IMR-90 (cell line): ENCODE measurements at regions not wholly inside any gene's neighbourhood (a gene's known extent, or its start where the extent isn't known, plus 50 kb on each side); places are given as distances from the start of the nearest gene placed in this dataset.
"Not testable (repeated sequence)": the region's sequence is repeated elsewhere in the genome, so short reads cannot be mapped to it uniquely, and the experiment has no call there.

Experiments
- ATAC-seq: fragments of 200-7000 bp; cut with Tn5 transposase; 2 replicates; pipeline ENCODE4 v1.9.1; 2020; ENCODE audit warnings: low read depth, mild to moderate bottlenecking, moderate library complexity
- BruUV-seq: library from RNA; stranded (reverse); fragments of 400-500 nt; replicated peaks from 2 replicates; lab custom pipeline; 2021; lab: Mats Ljungman, UMichigan
- CTCF ChIA-PET: fragments of 300-600 bp; formaldehyde crosslinking; extraction: SDS; loops from one replicate; lab custom pipeline; 2021; ENCODE audit warnings: antibody characterized with exemption; lab: Yijun Ruan, JAX
- POLR2A ChIA-PET: fragments of 300-600 bp; sonication (Branson Sonifier 250); formaldehyde crosslinking; loops from one replicate; lab custom pipeline; 2022; ENCODE audit warnings: antibody characterized with exemption; ENCODE audit not compliant: unreplicated experiment; lab: Charles Lee
- DNase-seq: peaks from one replicate; pipeline ENCODE4 v3.0.0; 2013
- H2AFZ ChIP-seq: replicated peaks from 2 replicates; pipeline ENCODE3; 2013; ENCODE audit warnings: low read length, mild to moderate bottlenecking; ENCODE audit not compliant: poor library complexity
- H2AK5ac ChIP-seq: 2 replicates; pipeline ENCODE4 v1.6.1; 2013; ENCODE audit warnings: low read depth, low read length, inconsistent platforms
- H2AK9ac ChIP-seq: replicated peaks from 2 replicates; pipeline ENCODE3; 2013; ENCODE audit warnings: mild to moderate bottlenecking, low read depth, low read length, moderate library complexity; ENCODE audit not compliant: poor library complexity
- H2BK120ac ChIP-seq: 2 replicates; pipeline ENCODE4 v1.6.1; 2013; ENCODE audit warnings: low read depth, low read length, inconsistent platforms
- H2BK15ac ChIP-seq: 3 replicates; pipeline ENCODE4 v1.6.1; 2013; ENCODE audit warnings: low read depth, low read length, inconsistent platforms
- H2BK20ac ChIP-seq: 2 replicates; pipeline ENCODE4 v1.6.1; 2013; ENCODE audit warnings: low read depth, mild to moderate bottlenecking, inconsistent platforms, low read length, moderate library complexity
- H2BK5ac ChIP-seq: 2 replicates; pipeline ENCODE4 v1.6.1; 2013; ENCODE audit warnings: mild to moderate bottlenecking, low read depth, low read length, inconsistent platforms; ENCODE audit not compliant: poor library complexity, severe bottlenecking
- H3K14ac ChIP-seq: replicated peaks from 2 replicates; pipeline ENCODE4 v1.6.1; 2013; ENCODE audit warnings: low read depth, low read length, inconsistent platforms
- H3K18ac ChIP-seq: 2 replicates; pipeline ENCODE4 v1.6.1; 2013; ENCODE audit warnings: low read depth, low read length, control low read depth
- H3K23ac ChIP-seq: 2 replicates; pipeline ENCODE4 v1.6.1; 2013; ENCODE audit warnings: low read depth, low read length, inconsistent platforms
- H3K27ac ChIP-seq: 2 replicates; pipeline ENCODE4 v1.5.1; 2013; ENCODE audit warnings: mild to moderate bottlenecking, control low read depth, low read length; ENCODE audit not compliant: insufficient read depth
- H3K27me3 ChIP-seq: 2 replicates; pipeline ENCODE4 v1.6.1; 2013; ENCODE audit warnings: low read length; ENCODE audit not compliant: control insufficient read depth, insufficient read depth
- H3K36me3 ChIP-seq: 2 replicates; pipeline ENCODE4 v1.6.1; 2013; ENCODE audit warnings: low read length, mixed read lengths; ENCODE audit not compliant: control insufficient read depth, insufficient read depth
- H3K4ac ChIP-seq: 2 replicates; pipeline ENCODE4 v1.6.1; 2013; ENCODE audit warnings: low read depth, low read length, inconsistent platforms
- H3K4me1 ChIP-seq: 2 replicates; pipeline ENCODE4 v1.6.1; 2013; ENCODE audit warnings: low read length, mixed read lengths; ENCODE audit not compliant: control insufficient read depth, insufficient read depth
- H3K4me2 ChIP-seq: 2 replicates; pipeline ENCODE4 v1.6.1; 2013; ENCODE audit warnings: low read depth, mild to moderate bottlenecking, control low read depth, low read length, moderate library complexity
- H3K4me3 ChIP-seq: 2 replicates; pipeline ENCODE4 v1.5.1; 2013; ENCODE audit warnings: low read depth, mild to moderate bottlenecking, control low read depth, low read length, moderate library complexity; ENCODE audit not compliant: insufficient read depth
- H3K56ac ChIP-seq: 2 replicates; pipeline ENCODE4 v1.6.1; 2013; ENCODE audit warnings: low read length, inconsistent platforms; ENCODE audit not compliant: insufficient read depth; ENCODE audit errors: extremely low read depth
- H3K79me1 ChIP-seq, 2 experiments: 2 replicates each; pipeline ENCODE4 v1.6.1; 2013; ENCODE audit warnings: low read length in 2 of 2, inconsistent platforms in 1 of 2, low read depth in 1 of 2
- H3K9ac ChIP-seq: 2 replicates; pipeline ENCODE4 v1.6.1; 2013; ENCODE audit warnings: low read depth, low read length, control low read depth
- H3K9me1 ChIP-seq: 2 replicates; pipeline ENCODE4 v1.6.1; 2013; ENCODE audit warnings: low read length, inconsistent platforms; ENCODE audit not compliant: insufficient read depth
- H3K9me3 ChIP-seq: 2 replicates; pipeline ENCODE4 v1.6.1; 2013; ENCODE audit warnings: low read length; ENCODE audit not compliant: control insufficient read depth, insufficient read depth
- H4K20me1 ChIP-seq: 2 replicates; pipeline ENCODE4 v1.6.1; 2013; ENCODE audit warnings: low read length, inconsistent platforms; ENCODE audit not compliant: insufficient read depth
- H4K5ac ChIP-seq: 2 replicates; pipeline ENCODE4 v1.6.1; 2013; ENCODE audit warnings: mild to moderate bottlenecking, low read depth, low read length, control low read depth
- H4K8ac ChIP-seq, 2 experiments: 2 replicates each; pipeline ENCODE4 v1.6.1; 2013; ENCODE audit warnings: low read depth in 2 of 2, low read length in 2 of 2, control low read depth in 1 of 2, inconsistent platforms in 1 of 2
- H4K91ac ChIP-seq: 2 replicates; pipeline ENCODE4 v1.6.1; 2013; ENCODE audit warnings: low read depth, low read length, inconsistent platforms; ENCODE audit not compliant: insufficient read depth
- POLR2A ChIP-seq: IDR thresholded peaks from 2 replicates; pipeline ENCODE4 v1.6.1; 2012; ENCODE audit warnings: mild to moderate bottlenecking, low read depth, low read length
- WGBS, 2 experiments: methylation state at CpG; one replicate each; pipeline versions ENCODE4 v1.1.5 to v1.1.7; 2013; ENCODE audit warnings: missing lambda C conversion rate in 2 of 2; ENCODE audit not compliant: insufficient read length in 1 of 2; ENCODE audit errors: extremely low coverage in 2 of 2; 5-methylcytosine and 5-hydroxymethylcytosine counted together
- dilution Hi-C: fragments of 300-500 bp; cut with HindIII; formaldehyde crosslinking; loops from one replicate; pipeline ENCODE4 v1.14.3; 2018; ENCODE audit warnings: low sequenced_read_pairs; ENCODE audit not compliant: unreplicated experiment
- in situ Hi-C: fragments of 300-500 bp; cut with MboI; formaldehyde crosslinking; loops from 3 replicates; pipeline ENCODE4 v1.14.3; 2019; ENCODE audit warnings: low sequenced_read_pairs, inconsistent platforms, mixed read lengths
- intact Hi-C: fragments of 100-400 bp; cut with micrococcal nuclease; formaldehyde crosslinking; loops from 2 replicates; pipeline ENCODE4 v1.10.0; 2022

DNA sequence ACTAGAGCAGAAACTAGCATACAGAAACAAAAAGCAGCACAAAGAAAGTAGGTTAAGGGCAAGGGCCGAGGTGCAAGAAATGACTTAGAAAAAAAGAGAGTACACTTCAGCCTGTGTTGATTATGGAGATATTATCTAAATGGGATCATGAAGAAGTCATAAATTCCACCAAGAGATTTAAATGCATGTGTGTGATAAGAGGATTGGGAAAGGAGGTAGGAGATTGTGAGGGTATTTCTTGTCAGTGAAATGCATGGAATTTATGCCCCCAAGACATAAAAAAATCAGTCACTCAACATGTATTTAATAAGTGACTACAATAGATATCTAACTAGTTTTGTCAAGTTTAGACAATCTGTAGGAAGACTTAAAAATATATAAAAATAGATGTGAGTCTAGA, 976.2 kb upstream of the LRFN5 start:
- no peak for DNase-seq
- H2AK9ac ChIP-seq, result no peak overlapping the region
- H3K79me1 ChIP-seq, result no peaks in the 10 kb centered on the region
- H3K9me1 ChIP-seq, result no peaks in the 10 kb centered on the region
- no peak for TF ChIP-seq POLR2A
- H3K4me3 ChIP-seq, result no peak overlapping the region
- ChIA-PET CTCF (no interaction called here), POLR2A (no interaction called here)
- H2BK20ac ChIP-seq, result no peak overlapping the region
- no peak overlapping the region for H3K4me2 ChIP-seq
- BruUV-seq, result no TSS peak
- peaks cover 4% of the 10 kb centered on the region for H3K9me3 ChIP-seq
- H3K27ac ChIP-seq, result no peak overlapping the region
- H3K23ac ChIP-seq, result no peak overlapping the region
- no peak for ATAC-seq
- no peak overlapping the region for H3K14ac ChIP-seq
- H3K9ac ChIP-seq, result no peak overlapping the region
- H3K18ac ChIP-seq, result no peak overlapping the region
- H3K4me1 ChIP-seq, result no peaks in the 10 kb centered on the region
- no peak overlapping the region for H2AK5ac ChIP-seq
- H2AFZ ChIP-seq, result no peak overlapping the region
- no peak overlapping the region for H4K5ac ChIP-seq
- H2BK120ac ChIP-seq, result no peak overlapping the region
- H3K4ac ChIP-seq, result no peak overlapping the region
- intact Hi-C loops, result no loop called here
- dilution Hi-C loops, result no loop called here
- H3K27me3 ChIP-seq, result no peaks in the 10 kb centered on the region
- no peak overlapping the region for H4K8ac ChIP-seq
- H2BK15ac ChIP-seq, result no peak overlapping the region
- no peak overlapping the region for H2BK5ac ChIP-seq
- H4K91ac ChIP-seq, result no peak overlapping the region
- in situ Hi-C loops, result no loop called here
- H3K56ac ChIP-seq, result no peak overlapping the region
- no peaks in the 10 kb centered on the region for H3K36me3 ChIP-seq
- no CpG with 5 or more reads among the region's 1 CpG for WGBS, 2 experiments
- H4K20me1 ChIP-seq, result no peaks in the 10 kb centered on the region

DNA sequence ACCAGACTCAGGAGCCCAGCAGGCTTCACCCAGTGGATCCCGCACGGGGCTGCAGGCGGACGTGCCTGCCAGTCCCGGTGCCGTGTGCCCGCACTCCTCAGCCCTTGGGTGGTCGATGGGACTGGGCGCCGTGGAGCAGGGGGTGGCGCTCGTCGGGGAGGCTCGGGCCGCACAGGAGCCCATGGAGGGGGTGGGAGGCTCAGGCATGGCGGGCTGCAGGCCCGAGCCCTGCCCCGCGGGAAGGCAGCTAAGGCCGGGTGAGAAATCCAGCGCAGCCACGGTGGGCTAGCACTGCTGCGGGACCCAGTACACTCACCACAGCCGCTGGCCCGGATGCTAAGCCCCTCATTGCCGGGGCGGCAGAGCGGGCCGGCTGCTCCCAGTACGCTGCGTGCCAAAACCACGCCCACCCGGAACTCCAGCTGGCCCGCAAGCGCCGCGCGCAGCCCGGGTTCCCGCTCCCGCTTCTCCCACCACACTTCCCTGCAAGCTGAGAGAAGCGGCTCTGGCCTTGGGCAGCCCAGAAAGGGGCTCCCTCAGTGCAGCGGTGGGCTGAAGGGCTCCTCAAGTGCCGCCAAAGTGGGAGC, 977.0 kb upstream of the LRFN5 start:
- 91% methylated on average over 9 of the region's 44 CpGs; no CpG with 5 or more reads in 1 of the 2 experiments for WGBS, 2 experiments
- H3K14ac ChIP-seq, H2AK9ac ChIP-seq, H3K9ac ChIP-seq, POLR2A ChIA-PET, H3K23ac ChIP-seq, H2BK20ac ChIP-seq, H4K5ac ChIP-seq, H3K9me3 ChIP-seq, DNase-seq, H2BK5ac ChIP-seq, H4K91ac ChIP-seq, H3K9me1 ChIP-seq, CTCF ChIA-PET, H2AFZ ChIP-seq, ATAC-seq, H3K36me3 ChIP-seq, H3K4ac ChIP-seq, H3K27me3 ChIP-seq, intact Hi-C loops, H3K18ac ChIP-seq, H3K4me1 ChIP-seq, BruUV-seq, H2AK5ac ChIP-seq, in situ Hi-C loops, H4K8ac ChIP-seq, H3K79me1 ChIP-seq, H2BK15ac ChIP-seq, H4K20me1 ChIP-seq, dilution Hi-C loops, H3K56ac ChIP-seq, H2BK120ac ChIP-seq, H3K27ac ChIP-seq, H3K4me3 ChIP-seq, H3K4me2 ChIP-seq: not testable (repeated sequence)
